Tongue (tissue), 1 donor: ENCODE measurements at regions not wholly inside any gene's neighbourhood (a gene's known extent, or its start where the extent isn't known, plus 50 kb on each side); places are given as distances from the start of the nearest gene placed in this dataset.
"Not testable (repeated sequence)": the region's sequence is repeated elsewhere in the genome, so short reads cannot be mapped to it uniquely, and the experiment has no call there.

Source experiments
- DNase-seq: peaks from one replicate; pipeline ENCODE4 v3.0.0-alpha.2; 2015

DNA sequence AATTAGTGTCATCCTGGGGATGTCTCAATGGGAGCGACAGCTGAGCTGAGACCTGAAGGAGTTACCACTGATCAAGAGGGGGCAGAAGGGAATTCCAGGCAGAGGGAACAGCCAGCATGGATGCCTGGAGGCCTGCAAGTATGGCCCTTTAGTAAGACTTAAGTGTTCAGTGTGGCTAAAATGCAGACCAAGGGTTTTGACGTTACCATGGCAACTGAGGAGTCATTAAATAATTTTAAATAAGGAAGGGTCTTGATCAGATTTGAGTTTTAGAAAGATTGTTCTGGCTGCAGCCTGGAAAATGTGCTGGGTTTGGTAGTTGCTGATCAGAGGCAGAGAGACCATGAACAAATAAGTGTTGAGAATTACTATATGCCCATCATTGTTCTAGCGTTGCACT is 285.5 kb downstream of the USP46 start:
- no peak for DNase-seq

- DNase-seq, result no peak
Observed at GRCh38 chr4:52374877-52375276, 284.2 kb downstream of the USP46 start.

GRCh38 chr4:52376132-52376704 is 282.9 kb downstream of the USP46 start:
- peak; percentile 86 for DNase-seq

- DNase-seq, result no peak
Observed at GRCh38 chr4:52377563-52377962, 281.5 kb downstream of the USP46 start.

DNA sequence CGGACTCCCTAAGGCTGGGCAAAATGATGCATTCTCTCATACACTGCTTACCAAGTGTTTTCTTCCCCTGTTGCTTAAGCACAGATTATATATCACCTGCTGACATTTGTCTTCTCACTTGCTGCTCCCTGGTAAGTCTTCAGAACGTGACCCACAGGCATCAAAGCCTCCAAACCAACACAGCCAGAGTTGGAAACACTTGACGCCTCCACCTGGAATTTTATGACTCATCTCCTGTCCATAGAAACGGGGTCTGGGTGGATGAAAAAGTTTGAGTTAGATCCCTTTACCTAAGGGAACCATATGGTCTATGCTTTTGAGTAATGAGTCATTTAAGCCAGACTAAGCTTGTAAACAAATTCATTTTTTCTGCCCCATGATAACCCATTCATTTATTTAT is 251.6 kb downstream of the USP46 start:
- DNase-seq, result peak; percentile 42

- no peak for DNase-seq
Observed at GRCh38 chr4:52408032-52408431, 251.1 kb downstream of the USP46 start.

- DNase-seq, result no peak
Observed at GRCh38 chr4:52408471-52408870, 250.6 kb downstream of the USP46 start.

DNA sequence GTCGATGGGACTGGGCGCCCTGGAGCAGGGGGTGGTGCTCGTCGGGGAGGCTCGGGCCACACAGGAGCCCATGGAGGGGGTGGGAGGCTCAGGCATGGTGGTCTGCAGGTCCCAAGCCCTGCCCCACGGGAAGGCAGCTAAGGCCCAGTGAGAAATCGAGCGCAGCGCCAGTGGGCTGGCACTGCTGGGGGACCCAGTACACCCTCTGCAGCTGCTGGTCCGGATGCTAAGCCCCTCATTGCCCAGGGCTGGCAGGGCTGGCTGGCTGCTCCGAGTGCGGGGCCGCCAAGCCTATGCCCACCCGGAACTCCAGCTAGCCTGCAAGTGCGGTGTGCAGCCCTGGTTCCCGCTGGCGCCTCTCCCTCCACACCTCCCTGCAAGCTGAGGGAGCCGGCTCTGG is 249.3 kb downstream of the USP46 start:
- DNase-seq, result not testable (repeated sequence)

DNA sequence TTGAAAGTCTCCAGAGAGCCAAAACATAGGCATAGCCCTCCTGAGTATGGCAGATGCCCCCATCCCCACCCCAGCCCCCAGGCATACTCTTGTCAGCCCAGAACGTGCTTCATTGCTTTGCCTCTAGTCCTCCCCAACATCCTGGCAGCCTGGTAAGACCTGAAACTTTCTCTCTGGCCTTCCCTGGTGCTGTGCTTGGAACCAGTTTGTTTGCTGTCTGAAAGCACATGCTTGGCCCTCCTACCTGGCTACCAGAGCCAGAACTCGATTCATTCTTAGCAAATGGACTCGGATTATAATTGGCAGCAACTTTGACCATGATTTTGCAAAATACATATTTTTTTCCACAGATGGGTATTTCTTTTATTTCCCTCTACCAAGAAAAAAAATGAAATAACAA is 248.1 kb downstream of the USP46 start:
- no peak for DNase-seq

GRCh38 chr4:52420330-52420729 is 238.8 kb downstream of the USP46 start:
- DNase-seq, result no peak

- DNase-seq, result peak; percentile 24
Observed at GRCh38 chr4:52421811-52422213, 237.3 kb downstream of the USP46 start.

- DNase-seq, result no peak
Observed at GRCh38 chr4:52423967-52424366, 235.1 kb downstream of the USP46 start.

GRCh38 chr4:52425751-52426326 is 233.3 kb downstream of the USP46 start:
- DNase-seq, result no peak

GRCh38 chr4:52431410-52431809 is 227.7 kb downstream of the USP46 start:
- no peak for DNase-seq

GRCh38 chr4:52431869-52432268 is 227.2 kb downstream of the USP46 start:
- DNase-seq, result no peak

DNA sequence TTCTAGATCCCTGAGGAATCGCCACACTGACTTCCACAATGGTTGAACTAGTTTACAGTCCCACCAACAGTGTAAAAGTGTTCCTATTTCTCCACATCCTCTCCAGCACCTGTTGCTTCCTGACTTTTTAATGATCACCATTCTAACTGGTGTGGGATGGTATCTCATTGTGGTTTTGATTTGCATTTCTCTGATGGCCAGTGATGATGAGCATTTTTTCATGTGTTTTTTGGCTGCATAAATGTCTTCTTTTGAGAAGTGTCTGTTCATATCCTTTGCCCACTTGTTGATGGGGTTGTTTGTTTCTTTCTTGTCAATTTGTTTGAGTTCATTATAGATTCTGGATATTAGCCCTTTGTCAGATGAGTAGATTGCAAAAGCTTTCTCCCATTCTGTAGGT is 216.6 kb downstream of the USP46 start:
- DNase-seq, result not testable (repeated sequence)

GRCh38 chr4:52472444-52472843 is 186.7 kb downstream of the USP46 start:
- DNase-seq, result no peak

- DNase-seq, result peak; percentile 21
Observed at GRCh38 chr4:52477191-52477780, 181.8 kb downstream of the USP46 start.

DNA sequence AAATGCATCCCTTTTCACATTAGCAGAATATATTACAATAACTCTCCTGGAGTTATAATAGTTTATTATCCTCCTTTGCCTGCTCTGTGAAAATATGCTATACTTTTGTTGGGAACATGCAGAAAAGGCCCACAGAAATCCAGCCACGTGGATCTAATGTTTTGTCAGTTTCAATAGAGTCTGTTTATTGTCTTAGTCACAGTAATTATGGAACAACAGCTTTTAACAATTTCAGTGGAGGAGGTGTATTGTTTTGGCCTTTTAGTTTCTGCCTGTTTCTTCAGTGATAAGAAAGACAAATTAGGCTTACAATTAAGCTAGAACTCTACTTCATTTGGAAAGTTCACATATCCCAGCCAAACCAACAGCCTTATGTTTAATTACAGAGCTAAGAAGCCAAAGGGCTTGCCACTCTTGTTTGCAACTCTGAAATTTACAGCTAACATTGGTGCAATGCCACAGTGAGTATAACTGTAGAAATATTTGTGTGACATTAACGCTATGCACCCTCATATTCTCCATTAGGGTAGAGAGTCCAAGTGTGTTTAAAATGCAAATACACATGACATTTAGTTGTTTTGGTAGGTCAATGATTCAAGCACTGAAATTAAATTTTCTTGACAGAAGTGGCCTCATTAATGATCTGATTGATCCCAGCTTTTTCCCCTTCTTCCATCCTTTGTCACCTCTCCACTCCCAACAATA is 175.8 kb downstream of the USP46 start:
- DNase-seq, result peak; percentile 9

- peak; percentile 21 for DNase-seq
Observed at GRCh38 chr4:52507774-52508173, 151.3 kb downstream of the USP46 start.

GRCh38 chr4:52510939-52511565 is 148.0 kb downstream of the USP46 start:
- no peak for DNase-seq

GRCh38 chr4:52511825-52512224 is 147.3 kb downstream of the USP46 start:
- no peak for DNase-seq

DNA sequence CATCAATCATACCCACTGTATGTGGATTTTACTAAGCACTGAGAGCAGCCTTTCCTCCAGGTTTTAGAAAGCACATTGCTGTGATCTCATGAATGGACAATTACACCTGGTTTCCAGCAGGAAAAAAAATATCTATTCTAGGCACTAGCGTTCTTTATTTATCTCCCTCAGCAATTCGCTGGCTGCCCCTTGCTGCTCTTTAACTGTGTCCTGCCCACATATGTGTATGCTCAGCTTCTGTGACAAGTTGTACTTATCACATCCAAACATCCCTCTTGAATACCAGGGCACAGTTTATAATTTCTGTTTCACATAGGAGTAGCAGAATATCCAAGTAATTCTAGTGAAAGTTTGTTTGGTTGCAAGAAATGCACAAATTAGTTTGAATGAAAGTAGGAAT is 146.8 kb downstream of the USP46 start:
- DNase-seq, result no peak
